B cell (primary cell): ENCODE measurements at regions not wholly inside any gene's neighbourhood (a gene's known extent, or its start where the extent isn't known, plus 50 kb on each side); places are given as distances from the start of the nearest gene placed in this dataset.

Experiments used
- ATAC-seq: fragments of 200-7000 bp; cut with Tn5 transposase; one replicate; pipeline ENCODE4 v1.10.0; 2021; ENCODE audit warnings: low read depth, mild to moderate bottlenecking, moderate number of reproducible peaks, moderate library complexity
- CTCF ChIA-PET: fragments of 350-600 bp; sonication (Branson Sonifier 250); formaldehyde crosslinking; loops from one replicate; lab custom pipeline; 2021; ENCODE audit warnings: antibody characterized with exemption, inconsistent platforms; lab: Charles Lee
- POLR2A ChIA-PET: fragments of 350-600 bp; sonication (Branson Sonifier 250); formaldehyde crosslinking; loops from one replicate; lab custom pipeline; 2021; ENCODE audit warnings: antibody characterized with exemption; lab: Charles Lee
- DNase-seq: peaks from one replicate; pipeline ENCODE4 v3.0.0; 2013
- H2AFZ ChIP-seq: 2 replicates; pipeline ENCODE4 v1.6.1; 2012; ENCODE audit warnings: mild to moderate bottlenecking, low read depth, low read length; ENCODE audit not compliant: insufficient read depth, poor library complexity, severe bottlenecking
- H3K27ac ChIP-seq, 2 donors: 1 replicate in 1 of 2; 2 replicates in 1 of 2; pipeline ENCODE4 v1.5.1; 2012 to 2013; ENCODE audit warnings: low read length in 2 of 2, mild to moderate bottlenecking in 2 of 2, moderate library complexity in 1 of 2
- H3K27me3 ChIP-seq, 4 experiments: fragments of 200-600 bp in 1 of 4; sonication (generic) in 1 of 4; replicated peaks in 1 of 4; 1 replicate in 2 of 4; 2 replicates in 2 of 4; pipeline versions ENCODE4 v1.6.1 to v1.7.0; 2013 to 2016; ENCODE audit warnings: low read length in 3 of 4, mild to moderate bottlenecking in 2 of 4, mixed read lengths in 1 of 4, moderate library complexity in 1 of 4; ENCODE audit not compliant: insufficient read depth in 4 of 4, control insufficient read depth in 3 of 4; ENCODE audit errors: control extremely low read depth in 1 of 4
- H3K36me3 ChIP-seq, 2 experiments: replicated peaks in 1 of 2; 1 replicate in 1 of 2; 2 replicates in 1 of 2; pipeline versions ENCODE4 v1.6.1 to v1.7.1; 2013; ENCODE audit warnings: low read length in 1 of 2; ENCODE audit not compliant: insufficient read depth in 2 of 2, control insufficient read depth in 1 of 2; ENCODE audit errors: control extremely low read depth in 1 of 2, extremely low read depth in 1 of 2
- H3K4me1 ChIP-seq, 2 donors: fragments of 200-600 bp in 1 of 2; sonication (generic) in 1 of 2; 1 replicate in 1 of 2; 2 replicates in 1 of 2; pipeline versions ENCODE4 v1.5.1 to v1.6.1; 2013 to 2017; ENCODE audit warnings: low read length in 2 of 2; ENCODE audit not compliant: control insufficient read depth in 2 of 2, insufficient read depth in 2 of 2
- H3K4me2 ChIP-seq: replicated peaks from 2 replicates; pipeline ENCODE3; 2012; ENCODE audit warnings: mild to moderate bottlenecking, low read depth, low read length; ENCODE audit not compliant: poor library complexity, severe bottlenecking
- H3K4me3 ChIP-seq, 5 experiments: fragments of 200-600 bp in 1 of 5; sonication (generic) in 1 of 5; 1 replicate in 3 of 5; 2 replicates in 2 of 5; pipeline versions ENCODE4 v1.5.1 to v1.7.0; 2011 to 2016; ENCODE audit warnings: low read length in 4 of 5, mild to moderate bottlenecking in 4 of 5, low read depth in 2 of 5, control low read depth in 1 of 5, moderate library complexity in 1 of 5; ENCODE audit not compliant: insufficient read depth in 1 of 5; ENCODE audit errors: control extremely low read depth in 1 of 5, extremely low read depth in 1 of 5
- H3K79me2 ChIP-seq: fragments of 200-600 bp; sonication (generic); one replicate; pipeline ENCODE4 v1.6.0; 2016; ENCODE audit warnings: low read length; ENCODE audit not compliant: control insufficient read depth, insufficient read depth
- H3K9ac ChIP-seq: fragments of 200-600 bp; sonication (generic); 2 replicates; pipeline ENCODE4 v1.6.1; 2017; ENCODE audit warnings: mild to moderate bottlenecking, low read length, moderate library complexity
- H3K9me3 ChIP-seq, 3 donors: one replicate each; pipeline versions ENCODE4 v1.6.1 to v1.7.1; 2013; ENCODE audit warnings: low read length in 2 of 3; ENCODE audit not compliant: control insufficient read depth in 2 of 3, insufficient read depth in 1 of 3; ENCODE audit errors: control extremely low read depth in 1 of 3
- H4K20me1 ChIP-seq: 2 replicates; pipeline ENCODE4 v1.6.0; 2012; ENCODE audit warnings: mild to moderate bottlenecking, low read length; ENCODE audit not compliant: insufficient read depth, control insufficient read depth, poor library complexity, severe bottlenecking
- H3K27ac Mint-ChIP-seq: one replicate; pipeline ENCODE4 v1.8.0; 2021; ENCODE audit warnings: mixed read lengths
- H3K27me3 Mint-ChIP-seq: one replicate; pipeline ENCODE4 v1.8.0; 2021; ENCODE audit warnings: mixed read lengths
- H3K4me1 Mint-ChIP-seq: one replicate; pipeline ENCODE4 v1.8.0; 2021; ENCODE audit warnings: mixed read lengths
- H3K4me3 Mint-ChIP-seq: one replicate; pipeline ENCODE4 v1.8.0; 2021; ENCODE audit warnings: mixed read lengths
- H3K9me3 Mint-ChIP-seq: one replicate; pipeline ENCODE4 v1.8.0; 2022; ENCODE audit warnings: mixed read lengths; ENCODE audit not compliant: insufficient read depth
- CTCF ChIP-seq: fragments of 200-600 bp; IDR thresholded peaks from one replicate; pipeline ENCODE4 v1.8.0; 2022; ENCODE audit warnings: antibody characterized with exemption, mild to moderate bottlenecking
- EZH2 ChIP-seq: IDR thresholded peaks from 2 replicates; pipeline ENCODE4 v1.6.1; 2012; ENCODE audit warnings: borderline replicate concordance, low read depth, mild to moderate bottlenecking, moderate library complexity, low read length; ENCODE audit not compliant: insufficient read depth, poor library complexity, severe bottlenecking
- WGBS: methylation state at CpG from one replicate; pipeline ENCODE4 v1.1.5; 2013; ENCODE audit warnings: missing lambda C conversion rate; ENCODE audit not compliant: insufficient coverage; 5-methylcytosine and 5-hydroxymethylcytosine counted together
- intact Hi-C: fragments of 100-400 bp; cut with micrococcal nuclease; formaldehyde crosslinking; loops from one replicate; pipeline ENCODE4 v1.10.0; 2022

DNA sequence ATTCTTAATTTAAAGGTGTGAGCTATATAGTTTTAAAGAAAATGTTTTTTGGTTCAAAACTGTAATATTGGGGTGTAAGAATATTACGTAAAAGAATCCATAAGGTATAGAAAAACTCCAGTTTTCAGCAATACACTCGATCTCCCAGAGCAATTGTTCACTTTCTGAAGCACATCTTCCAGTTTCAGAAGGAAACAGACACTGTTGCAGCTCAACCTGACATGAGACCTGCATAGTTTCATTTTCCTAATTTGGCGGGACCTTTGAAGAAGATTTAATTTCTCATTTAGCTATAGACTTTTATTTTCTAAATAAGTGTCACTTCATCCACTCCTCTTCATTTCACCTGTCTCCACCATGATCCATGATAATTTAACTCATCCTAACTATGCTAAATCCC lies 281.5 kb downstream of the HTR1B start:
- no peak for DNase-seq
- Mint-ChIP-seq H3K9me3 (no peaks in the 10 kb centered on the region), H3K27ac (no peak overlapping the region), H3K4me1 (no peaks in the 10 kb centered on the region), H3K4me3 (no peak overlapping the region), H3K27me3 (no peaks in the 10 kb centered on the region)
- intact Hi-C loops, result no loop called here
- POLR2A ChIA-PET, result no interaction called here
- Histone ChIP-seq H3K4me3 (no peak overlapping the region), H3K4me1 (no peaks in the 10 kb centered on the region), H3K9me3 (peaks cover 0 to 3% (median 0%) of the 10 kb centered on the region in 3 donors), H2AFZ (no peak overlapping the region), H3K79me2 (no peaks in the 10 kb centered on the region), H3K27ac (no peak overlapping the region), H3K9ac (no peak overlapping the region), H4K20me1 (no peaks in the 10 kb centered on the region), H3K27me3 (no peaks in the 10 kb centered on the region), H3K36me3 (no peaks in the 10 kb centered on the region), H3K4me2 (no peak overlapping the region)
- 56% methylated on average over 1 of the region's 3 CpGs for WGBS
- ATAC-seq, result no peak
- TF ChIP-seq EZH2, result no peak
- no peak for TF ChIP-seq CTCF
- CTCF ChIA-PET, result no interaction called here

DNA sequence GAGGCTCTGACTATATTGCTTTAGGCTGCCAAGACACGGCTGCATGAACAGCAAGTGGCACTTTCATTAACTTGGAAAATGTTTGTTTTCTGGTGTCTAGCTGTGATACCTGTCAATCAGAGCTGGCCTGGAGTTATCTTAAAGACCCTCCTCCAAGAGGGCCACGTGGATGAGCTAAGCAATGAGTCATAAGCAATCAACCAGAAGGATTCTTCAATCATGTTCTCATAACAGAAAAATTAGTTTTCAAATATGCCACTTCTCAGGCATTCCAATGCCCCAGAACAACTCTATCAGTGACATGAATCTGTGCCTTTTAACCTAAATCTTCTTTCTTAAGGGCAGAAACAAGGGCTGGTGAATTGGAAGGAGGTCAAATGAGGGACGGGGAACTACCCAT lies 283.0 kb downstream of the HTR1B start:
- Histone ChIP-seq H3K27me3 (no peaks in the 10 kb centered on the region), H3K4me2 (no peak overlapping the region), H2AFZ (no peak overlapping the region), H3K36me3 (no peaks in the 10 kb centered on the region), H4K20me1 (no peaks in the 10 kb centered on the region), H3K4me3 (no peak overlapping the region), H3K4me1 (no peaks in the 10 kb centered on the region), H3K27ac (no peak overlapping the region), H3K79me2 (no peaks in the 10 kb centered on the region), H3K9me3 (peaks cover 0 to 3% (median 0%) of the 10 kb centered on the region in 3 donors), H3K9ac (no peak overlapping the region)
- CTCF ChIA-PET, result no interaction called here
- H3K4me1 Mint-ChIP-seq, result no peaks in the 10 kb centered on the region
- H3K9me3 Mint-ChIP-seq, result peaks cover 1% of the 10 kb centered on the region
- no peak for DNase-seq
- H3K4me3 Mint-ChIP-seq, result no peak overlapping the region
- intact Hi-C loops, result no loop called here
- H3K27me3 Mint-ChIP-seq, result no peaks in the 10 kb centered on the region
- TF ChIP-seq CTCF, result no peak
- TF ChIP-seq EZH2, result no peak
- no peak for ATAC-seq
- H3K27ac Mint-ChIP-seq, result no peak overlapping the region
- WGBS, result 40% methylated on average over 1 of the region's 3 CpGs
- POLR2A ChIA-PET, result no interaction called here
